OCI-LY3 (cell line): ENCODE measurements at regions not wholly inside any gene's neighbourhood (a gene's known extent, or its start where the extent isn't known, plus 50 kb on each side); places are given as distances from the start of the nearest gene placed in this dataset.

ENCODE experiments used
- CTCF ChIP-seq: fragments of 200-600, 300-600 bp; sonication (generic); IDR thresholded peaks from 2 replicates; pipeline ENCODE4 v1.5.1; 2014; ENCODE audit warnings: antibody characterized with exemption, low read length, low read depth
- EZH2phosphoT487 ChIP-seq: fragments of 200-600 bp; shearing (Covaris generic); IDR thresholded peaks from 2 replicates; pipeline ENCODE4 v1.6.1; 2018; ENCODE audit warnings: antibody characterized with exemption, mixed run types, low read depth

- no peak for TF ChIP-seq CTCF
- TF ChIP-seq EZH2phosphoT487: no peak
Measured at GRCh38 chr14:58873228-58873953, 235.6 kb downstream of the DACT1 start.
